HEK293 (cell line): ENCODE measurements at regions not wholly inside any gene's neighbourhood (a gene's known extent, or its start where the extent isn't known, plus 50 kb on each side); places are given as distances from the start of the nearest gene placed in this dataset.

Source experiments
- KLF16 ChIP-seq: fragments of 450-650 bp; formaldehyde crosslinking; IDR thresholded peaks from 2 replicates; pipeline ENCODE4 v1.5.1; 2017; ENCODE audit warnings: missing biosample characterization, missing genetic modification characterization
- ZBTB21 ChIP-seq: fragments of 450-650 bp; formaldehyde crosslinking; IDR thresholded peaks from 2 replicates; pipeline ENCODE4 v1.5.1; 2017; ENCODE audit warnings: missing biosample characterization, missing genetic modification characterization
- ZNF112 ChIP-seq: fragments of 450-650 bp; formaldehyde crosslinking; IDR thresholded peaks from 2 replicates; pipeline ENCODE4 v1.5.0; 2017; ENCODE audit warnings: missing biosample characterization, missing genetic modification characterization
- ZNF24 ChIP-seq: fragments of 450-650 bp; formaldehyde crosslinking; IDR thresholded peaks from 2 replicates; pipeline ENCODE4 v1.5.1; 2016; ENCODE audit warnings: missing biosample characterization, missing genetic modification characterization
- ZNF394 ChIP-seq: fragments of 450-650 bp; formaldehyde crosslinking; IDR thresholded peaks from 2 replicates; pipeline ENCODE4 v1.5.1; 2016; ENCODE audit warnings: missing biosample characterization, missing genetic modification characterization, mild to moderate bottlenecking, moderate library complexity, borderline replicate concordance
- ZNF558 ChIP-seq: fragments of 450-650 bp; formaldehyde crosslinking; IDR thresholded peaks from 2 replicates; pipeline ENCODE4 v1.5.1; 2016; ENCODE audit warnings: missing biosample characterization, missing genetic modification characterization
- ZNF785 ChIP-seq: fragments of 450-650 bp; formaldehyde crosslinking; IDR thresholded peaks from 2 replicates; pipeline ENCODE4 v1.5.1; 2016; ENCODE audit warnings: missing biosample characterization, missing genetic modification characterization
- ZNF837 ChIP-seq: fragments of 450-650 bp; formaldehyde crosslinking; IDR thresholded peaks from 2 replicates; pipeline ENCODE4 v1.5.1; 2016; ENCODE audit warnings: missing biosample characterization, missing genetic modification characterization
- TF ChIP-seq, protein P1 (sequence below): fragments of 450-650 bp; formaldehyde crosslinking; IDR thresholded peaks from 2 replicates; pipeline ENCODE4 v1.5.1; 2016; ENCODE audit warnings: missing biosample characterization, missing genetic modification characterization
- TF ChIP-seq, protein P2 (sequence below): fragments of 450-650 bp; formaldehyde crosslinking; IDR thresholded peaks from 2 replicates; pipeline ENCODE4 v1.5.1; 2016; ENCODE audit warnings: missing biosample characterization, missing genetic modification characterization
- TF ChIP-seq, protein P3 (sequence below): fragments of 450-650 bp; formaldehyde crosslinking; IDR thresholded peaks from 2 replicates; pipeline ENCODE4 v1.5.1; 2016; ENCODE audit warnings: missing biosample characterization, missing genetic modification characterization
- TF ChIP-seq, protein P4 (sequence below): fragments of 450-650 bp; formaldehyde crosslinking; IDR thresholded peaks from 2 replicates; pipeline ENCODE4 v1.5.1; 2017; ENCODE audit warnings: missing biosample characterization, missing genetic modification characterization
- TF ChIP-seq, protein P5 (sequence below): fragments of 450-650 bp; formaldehyde crosslinking; IDR thresholded peaks from 2 replicates; pipeline ENCODE4 v1.5.1; 2016; ENCODE audit warnings: missing biosample characterization, missing genetic modification characterization, low read depth

DNA sequence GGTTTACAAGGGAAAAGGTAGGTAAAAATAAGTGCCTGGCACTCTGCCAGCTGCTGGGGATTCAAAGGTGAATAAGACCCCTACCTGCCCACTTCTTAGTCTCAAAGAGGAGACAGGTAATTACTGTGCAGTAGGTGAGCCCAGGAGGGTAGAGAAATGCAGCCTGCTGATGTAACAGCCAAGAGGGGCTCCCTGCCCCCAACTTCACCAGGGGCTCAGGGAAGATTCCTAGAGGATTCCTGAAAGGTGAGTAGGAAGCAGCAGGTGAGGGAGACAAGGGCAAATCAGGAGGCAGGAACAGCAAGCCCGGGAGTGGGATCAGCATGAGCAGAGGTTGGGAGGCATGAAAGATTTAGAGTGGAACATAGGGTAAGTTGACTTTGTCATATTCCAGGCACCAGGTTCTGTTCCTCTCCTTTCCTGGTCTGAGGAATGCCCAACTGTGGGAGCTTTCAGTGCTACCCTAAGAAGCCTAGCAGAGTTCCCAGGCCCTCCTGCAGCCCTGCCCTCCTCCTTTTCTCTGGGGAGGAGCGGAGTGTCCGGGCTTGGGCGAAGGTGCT is 258.1 kb downstream of the LRFN2 start:
- TF ChIP-seq, protein P1, sequence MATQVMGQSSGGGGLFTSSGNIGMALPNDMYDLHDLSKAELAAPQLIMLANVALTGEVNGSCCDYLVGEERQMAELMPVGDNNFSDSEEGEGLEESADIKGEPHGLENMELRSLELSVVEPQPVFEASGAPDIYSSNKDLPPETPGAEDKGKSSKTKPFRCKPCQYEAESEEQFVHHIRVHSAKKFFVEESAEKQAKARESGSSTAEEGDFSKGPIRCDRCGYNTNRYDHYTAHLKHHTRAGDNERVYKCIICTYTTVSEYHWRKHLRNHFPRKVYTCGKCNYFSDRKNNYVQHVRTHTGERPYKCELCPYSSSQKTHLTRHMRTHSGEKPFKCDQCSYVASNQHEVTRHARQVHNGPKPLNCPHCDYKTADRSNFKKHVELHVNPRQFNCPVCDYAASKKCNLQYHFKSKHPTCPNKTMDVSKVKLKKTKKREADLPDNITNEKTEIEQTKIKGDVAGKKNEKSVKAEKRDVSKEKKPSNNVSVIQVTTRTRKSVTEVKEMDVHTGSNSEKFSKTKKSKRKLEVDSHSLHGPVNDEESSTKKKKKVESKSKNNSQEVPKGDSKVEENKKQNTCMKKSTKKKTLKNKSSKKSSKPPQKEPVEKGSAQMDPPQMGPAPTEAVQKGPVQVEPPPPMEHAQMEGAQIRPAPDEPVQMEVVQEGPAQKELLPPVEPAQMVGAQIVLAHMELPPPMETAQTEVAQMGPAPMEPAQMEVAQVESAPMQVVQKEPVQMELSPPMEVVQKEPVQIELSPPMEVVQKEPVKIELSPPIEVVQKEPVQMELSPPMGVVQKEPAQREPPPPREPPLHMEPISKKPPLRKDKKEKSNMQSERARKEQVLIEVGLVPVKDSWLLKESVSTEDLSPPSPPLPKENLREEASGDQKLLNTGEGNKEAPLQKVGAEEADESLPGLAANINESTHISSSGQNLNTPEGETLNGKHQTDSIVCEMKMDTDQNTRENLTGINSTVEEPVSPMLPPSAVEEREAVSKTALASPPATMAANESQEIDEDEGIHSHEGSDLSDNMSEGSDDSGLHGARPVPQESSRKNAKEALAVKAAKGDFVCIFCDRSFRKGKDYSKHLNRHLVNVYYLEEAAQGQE: no peak
- TF ChIP-seq, protein P2, sequence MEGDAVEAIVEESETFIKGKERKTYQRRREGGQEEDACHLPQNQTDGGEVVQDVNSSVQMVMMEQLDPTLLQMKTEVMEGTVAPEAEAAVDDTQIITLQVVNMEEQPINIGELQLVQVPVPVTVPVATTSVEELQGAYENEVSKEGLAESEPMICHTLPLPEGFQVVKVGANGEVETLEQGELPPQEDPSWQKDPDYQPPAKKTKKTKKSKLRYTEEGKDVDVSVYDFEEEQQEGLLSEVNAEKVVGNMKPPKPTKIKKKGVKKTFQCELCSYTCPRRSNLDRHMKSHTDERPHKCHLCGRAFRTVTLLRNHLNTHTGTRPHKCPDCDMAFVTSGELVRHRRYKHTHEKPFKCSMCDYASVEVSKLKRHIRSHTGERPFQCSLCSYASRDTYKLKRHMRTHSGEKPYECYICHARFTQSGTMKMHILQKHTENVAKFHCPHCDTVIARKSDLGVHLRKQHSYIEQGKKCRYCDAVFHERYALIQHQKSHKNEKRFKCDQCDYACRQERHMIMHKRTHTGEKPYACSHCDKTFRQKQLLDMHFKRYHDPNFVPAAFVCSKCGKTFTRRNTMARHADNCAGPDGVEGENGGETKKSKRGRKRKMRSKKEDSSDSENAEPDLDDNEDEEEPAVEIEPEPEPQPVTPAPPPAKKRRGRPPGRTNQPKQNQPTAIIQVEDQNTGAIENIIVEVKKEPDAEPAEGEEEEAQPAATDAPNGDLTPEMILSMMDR (tag by site-specific recombination): no peak
- no peak for TF ChIP-seq KLF16
- TF ChIP-seq, protein P3, sequence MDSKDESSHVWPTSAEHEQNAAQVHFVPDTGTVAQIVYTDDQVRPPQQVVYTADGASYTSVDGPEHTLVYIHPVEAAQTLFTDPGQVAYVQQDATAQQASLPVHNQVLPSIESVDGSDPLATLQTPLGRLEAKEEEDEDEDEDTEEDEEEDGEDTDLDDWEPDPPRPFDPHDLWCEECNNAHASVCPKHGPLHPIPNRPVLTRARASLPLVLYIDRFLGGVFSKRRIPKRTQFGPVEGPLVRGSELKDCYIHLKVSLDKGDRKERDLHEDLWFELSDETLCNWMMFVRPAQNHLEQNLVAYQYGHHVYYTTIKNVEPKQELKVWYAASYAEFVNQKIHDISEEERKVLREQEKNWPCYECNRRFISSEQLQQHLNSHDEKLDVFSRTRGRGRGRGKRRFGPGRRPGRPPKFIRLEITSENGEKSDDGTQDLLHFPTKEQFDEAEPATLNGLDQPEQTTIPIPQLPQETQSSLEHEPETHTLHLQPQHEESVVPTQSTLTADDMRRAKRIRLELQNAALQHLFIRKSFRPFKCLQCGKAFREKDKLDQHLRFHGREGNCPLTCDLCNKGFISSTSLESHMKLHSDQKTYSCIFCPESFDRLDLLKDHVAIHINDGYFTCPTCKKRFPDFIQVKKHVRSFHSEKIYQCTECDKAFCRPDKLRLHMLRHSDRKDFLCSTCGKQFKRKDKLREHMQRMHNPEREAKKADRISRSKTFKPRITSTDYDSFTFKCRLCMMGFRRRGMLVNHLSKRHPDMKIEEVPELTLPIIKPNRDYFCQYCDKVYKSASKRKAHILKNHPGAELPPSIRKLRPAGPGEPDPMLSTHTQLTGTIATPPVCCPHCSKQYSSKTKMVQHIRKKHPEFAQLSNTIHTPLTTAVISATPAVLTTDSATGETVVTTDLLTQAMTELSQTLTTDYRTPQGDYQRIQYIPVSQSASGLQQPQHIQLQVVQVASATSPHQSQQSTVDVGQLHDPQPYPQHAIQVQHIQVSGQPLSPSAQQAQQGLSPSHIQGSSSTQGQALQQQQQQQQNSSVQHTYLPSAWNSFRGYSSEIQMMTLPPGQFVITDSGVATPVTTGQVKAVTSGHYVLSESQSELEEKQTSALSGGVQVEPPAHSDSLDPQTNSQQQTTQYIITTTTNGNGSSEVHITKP (tag by site-specific recombination): no peak
- TF ChIP-seq ZNF785 (tag by site-specific recombination): no peak
- TF ChIP-seq, protein P4, sequence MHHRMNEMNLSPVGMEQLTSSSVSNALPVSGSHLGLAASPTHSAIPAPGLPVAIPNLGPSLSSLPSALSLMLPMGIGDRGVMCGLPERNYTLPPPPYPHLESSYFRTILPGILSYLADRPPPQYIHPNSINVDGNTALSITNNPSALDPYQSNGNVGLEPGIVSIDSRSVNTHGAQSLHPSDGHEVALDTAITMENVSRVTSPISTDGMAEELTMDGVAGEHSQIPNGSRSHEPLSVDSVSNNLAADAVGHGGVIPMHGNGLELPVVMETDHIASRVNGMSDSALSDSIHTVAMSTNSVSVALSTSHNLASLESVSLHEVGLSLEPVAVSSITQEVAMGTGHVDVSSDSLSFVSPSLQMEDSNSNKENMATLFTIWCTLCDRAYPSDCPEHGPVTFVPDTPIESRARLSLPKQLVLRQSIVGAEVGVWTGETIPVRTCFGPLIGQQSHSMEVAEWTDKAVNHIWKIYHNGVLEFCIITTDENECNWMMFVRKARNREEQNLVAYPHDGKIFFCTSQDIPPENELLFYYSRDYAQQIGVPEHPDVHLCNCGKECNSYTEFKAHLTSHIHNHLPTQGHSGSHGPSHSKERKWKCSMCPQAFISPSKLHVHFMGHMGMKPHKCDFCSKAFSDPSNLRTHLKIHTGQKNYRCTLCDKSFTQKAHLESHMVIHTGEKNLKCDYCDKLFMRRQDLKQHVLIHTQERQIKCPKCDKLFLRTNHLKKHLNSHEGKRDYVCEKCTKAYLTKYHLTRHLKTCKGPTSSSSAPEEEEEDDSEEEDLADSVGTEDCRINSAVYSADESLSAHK (tag by site-specific recombination): no peak
- TF ChIP-seq, protein P5, sequence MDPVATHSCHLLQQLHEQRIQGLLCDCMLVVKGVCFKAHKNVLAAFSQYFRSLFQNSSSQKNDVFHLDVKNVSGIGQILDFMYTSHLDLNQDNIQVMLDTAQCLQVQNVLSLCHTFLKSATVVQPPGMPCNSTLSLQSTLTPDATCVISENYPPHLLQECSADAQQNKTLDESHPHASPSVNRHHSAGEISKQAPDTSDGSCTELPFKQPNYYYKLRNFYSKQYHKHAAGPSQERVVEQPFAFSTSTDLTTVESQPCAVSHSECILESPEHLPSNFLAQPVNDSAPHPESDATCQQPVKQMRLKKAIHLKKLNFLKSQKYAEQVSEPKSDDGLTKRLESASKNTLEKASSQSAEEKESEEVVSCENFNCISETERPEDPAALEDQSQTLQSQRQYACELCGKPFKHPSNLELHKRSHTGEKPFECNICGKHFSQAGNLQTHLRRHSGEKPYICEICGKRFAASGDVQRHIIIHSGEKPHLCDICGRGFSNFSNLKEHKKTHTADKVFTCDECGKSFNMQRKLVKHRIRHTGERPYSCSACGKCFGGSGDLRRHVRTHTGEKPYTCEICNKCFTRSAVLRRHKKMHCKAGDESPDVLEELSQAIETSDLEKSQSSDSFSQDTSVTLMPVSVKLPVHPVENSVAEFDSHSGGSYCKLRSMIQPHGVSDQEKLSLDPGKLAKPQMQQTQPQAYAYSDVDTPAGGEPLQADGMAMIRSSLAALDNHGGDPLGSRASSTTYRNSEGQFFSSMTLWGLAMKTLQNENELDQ (tag by site-specific recombination): no peak
- TF ChIP-seq ZNF112 (tag by site-specific recombination): no peak
- no peak for TF ChIP-seq ZBTB21
- TF ChIP-seq ZNF24 (tag by site-specific recombination): no peak
- no peak for TF ChIP-seq ZNF394 (tag by site-specific recombination)
- TF ChIP-seq ZNF558: no peak
- no peak for TF ChIP-seq ZNF837 (tag by site-specific recombination)
